A549 (cell line): ENCODE measurements at regions not wholly inside any gene's neighbourhood (a gene's known extent, or its start where the extent isn't known, plus 50 kb on each side); places are given as distances from the start of the nearest gene placed in this dataset.

Experiments used
- CEBPB ChIP-seq, 2 experiments: fragments of >200 bp in 1 of 2; sonication (Bioruptor Twin) in 1 of 2; formaldehyde crosslinking in 1 of 2; IDR thresholded peaks; 2 replicates each; pipeline ENCODE4 v1.6.1; 2012 to 2016
- CTCF ChIP-seq: fragments of >200 bp; sonication (Bioruptor Twin); formaldehyde crosslinking; IDR thresholded peaks from 3 replicates; pipeline ENCODE4 v1.5.1; 2016
- JUNB ChIP-seq: fragments of >200 bp; sonication (Bioruptor Twin); formaldehyde crosslinking; IDR thresholded peaks from 2 replicates; pipeline ENCODE4 v1.6.1; 2016
- MAZ ChIP-seq: fragments of 150-350 bp; IDR thresholded peaks from 2 replicates; pipeline ENCODE4 v1.6.1; 2014; ENCODE audit warnings: antibody characterized with exemption, low read depth, low read length, borderline replicate concordance
- PHF8 ChIP-seq: fragments of 200-600 bp; sonication (generic); IDR thresholded peaks from 2 replicates; pipeline ENCODE4 v1.6.1; 2016; ENCODE audit warnings: low read depth, mild to moderate bottlenecking, antibody characterized with exemption, moderate library complexity, borderline replicate concordance
- POLR2A ChIP-seq: IDR thresholded peaks from 2 replicates; pipeline ENCODE4 v1.6.1; 2012; ENCODE audit warnings: mild to moderate bottlenecking, low read length
- RCOR1 ChIP-seq: fragments of 150-350 bp; IDR thresholded peaks from 2 replicates; pipeline ENCODE4 v1.6.1; 2014; ENCODE audit warnings: antibody characterized with exemption, low read length, low read depth
- REST ChIP-seq: fragments of 200-600 bp; sonication (generic); IDR thresholded peaks from 2 replicates; pipeline ENCODE4 v1.6.1; 2016; ENCODE audit warnings: antibody characterized with exemption, mild to moderate bottlenecking, moderate library complexity
- SREBF2 ChIP-seq: fragments of 450-650 bp; IDR thresholded peaks from 2 replicates; pipeline ENCODE4 v1.6.1; 2014; ENCODE audit warnings: mild to moderate bottlenecking, moderate library complexity
- USF2 ChIP-seq: fragments of 450-650 bp; IDR thresholded peaks from 2 replicates; pipeline ENCODE4 v1.6.1; 2014; ENCODE audit warnings: antibody characterized with exemption

GRCh38 chr15:61582092-61582491 lies 353.0 kb upstream of the RORA start:
- TF ChIP-seq POLR2A: no peak
- no peak for TF ChIP-seq REST
- TF ChIP-seq SREBF2: no peak
- no peak for TF ChIP-seq RCOR1
- no peak for TF ChIP-seq CTCF
- TF ChIP-seq USF2: no peak
- TF ChIP-seq JUNB: no peak
- TF ChIP-seq MAZ: no peak
- TF ChIP-seq CEBPB (IDR thresholded peaks at IDR 0.05): no peak
- no peak for TF ChIP-seq PHF8
